Stimulated activated CD8-positive, alpha-beta memory T cell treated with anti-CD3 and anti-CD28 coated beads, Interleukin-15, amount 100 ng/mL, for 4 hours (primary cell): ENCODE measurements at regions not wholly inside any gene's neighbourhood (a gene's known extent, or its start where the extent isn't known, plus 50 kb on each side); places are given as distances from the start of the nearest gene placed in this dataset.

Experiments used
- DNase-seq, 2 donors: peaks; one replicate each; pipeline ENCODE4 v3.0.0-alpha.2; 2020; ENCODE audit warnings: low read depth in 2 of 2

- DNase-seq, result no peak
These were observed 364.1 kb downstream of the GATA3 start for GRCh38 chr10:8418631-8419030.

GRCh38 chr10:8420182-8420581, 365.7 kb downstream of the GATA3 start:
- no peak for DNase-seq

GRCh38 chr10:8424555-8425211, 370.2 kb downstream of the GATA3 start:
- no peak for DNase-seq

- DNase-seq, result no peak
These were observed 374.2 kb downstream of the GATA3 start for GRCh38 chr10:8428654-8429053.

GRCh38 chr10:8430321-8430720, 375.8 kb downstream of the GATA3 start:
- no peak for DNase-seq

- DNase-seq, result no peak
These were observed 377.0 kb downstream of the GATA3 start for GRCh38 chr10:8431511-8431910.

- no peak for DNase-seq
These were observed 380.9 kb downstream of the GATA3 start for GRCh38 chr10:8435186-8436055.

GRCh38 chr10:8437896-8438295, 383.4 kb downstream of the GATA3 start:
- no peak for DNase-seq

GRCh38 chr10:8438603-8439002, 384.1 kb downstream of the GATA3 start:
- DNase-seq, result no peak

- DNase-seq, result no peak
These were observed 384.6 kb downstream of the GATA3 start for GRCh38 chr10:8439040-8439439.

- DNase-seq, result peak; percentile 6 to 13
These were observed 390.1 kb downstream of the GATA3 start for GRCh38 chr10:8444630-8445029.

GRCh38 chr10:8445353-8445752, 390.9 kb downstream of the GATA3 start:
- no peak for DNase-seq

- DNase-seq, result no peak
These were observed 395.4 kb downstream of the GATA3 start for GRCh38 chr10:8449909-8450308.

GRCh38 chr10:8453587-8453986, 399.1 kb downstream of the GATA3 start:
- no peak for DNase-seq

GRCh38 chr10:8454357-8454756, 399.9 kb downstream of the GATA3 start:
- no peak for DNase-seq

GRCh38 chr10:8455181-8455580, 400.7 kb downstream of the GATA3 start:
- no peak for DNase-seq

- no peak for DNase-seq
These were observed 401.9 kb downstream of the GATA3 start for GRCh38 chr10:8456386-8456785.

GRCh38 chr10:8460626-8461025, 406.1 kb downstream of the GATA3 start:
- DNase-seq, result no peak

- DNase-seq, result no peak
These were observed 408.1 kb downstream of the GATA3 start for GRCh38 chr10:8462565-8462964.

GRCh38 chr10:8463853-8464252, 409.4 kb downstream of the GATA3 start:
- DNase-seq, result no peak

- no peak for DNase-seq
These were observed 414.0 kb downstream of the GATA3 start for GRCh38 chr10:8468477-8468876.

- no peak for DNase-seq
These were observed 418.7 kb downstream of the GATA3 start for GRCh38 chr10:8473205-8473604.

- no peak for DNase-seq
These were observed 422.8 kb downstream of the GATA3 start for GRCh38 chr10:8477300-8477699.
